Stimulated activated CD8-positive, alpha-beta memory T cell treated with anti-CD3 and anti-CD28 coated beads, Interleukin-2, amount 100 ng/mL, for 1 hour (primary cell): ENCODE measurements at regions not wholly inside any gene's neighbourhood (a gene's known extent, or its start where the extent isn't known, plus 50 kb on each side); places are given as distances from the start of the nearest gene placed in this dataset.

ENCODE experiments used
- DNase-seq, 2 donors: peaks; one replicate each; pipeline ENCODE4 v3.0.0-alpha.2; 2020; ENCODE audit warnings: low read depth in 2 of 2

DNA sequence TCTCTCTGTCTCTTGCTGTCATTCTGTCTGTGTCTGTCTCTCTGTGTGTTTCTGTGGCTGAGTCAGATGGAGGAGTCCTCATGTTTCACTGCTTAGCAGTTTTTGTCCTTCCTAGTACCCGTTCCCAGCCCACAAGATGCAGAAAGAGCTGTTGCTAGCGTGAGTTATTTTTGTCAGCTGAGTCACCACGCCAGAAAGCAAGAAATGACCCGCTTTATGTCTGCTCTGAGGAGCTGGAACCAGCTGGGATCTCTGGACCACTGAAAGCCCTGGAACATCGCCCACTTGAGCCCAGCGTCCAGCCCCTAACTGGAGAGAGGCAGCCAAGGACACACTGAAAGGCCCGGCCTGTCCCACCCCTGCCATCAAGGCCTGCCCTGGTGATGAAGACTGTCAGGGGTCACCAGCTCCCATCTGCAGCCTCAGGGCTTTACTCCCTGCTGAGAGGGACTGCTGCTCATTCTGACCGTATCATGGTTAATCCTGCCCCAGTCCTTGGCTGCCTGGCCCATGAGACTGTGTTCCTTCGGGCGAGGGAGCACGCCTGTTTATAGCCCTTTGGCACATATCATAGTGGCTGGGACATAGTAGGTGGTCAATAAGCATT lies 101.7 kb upstream of the TPM1 start:
- no peak for DNase-seq

DNA sequence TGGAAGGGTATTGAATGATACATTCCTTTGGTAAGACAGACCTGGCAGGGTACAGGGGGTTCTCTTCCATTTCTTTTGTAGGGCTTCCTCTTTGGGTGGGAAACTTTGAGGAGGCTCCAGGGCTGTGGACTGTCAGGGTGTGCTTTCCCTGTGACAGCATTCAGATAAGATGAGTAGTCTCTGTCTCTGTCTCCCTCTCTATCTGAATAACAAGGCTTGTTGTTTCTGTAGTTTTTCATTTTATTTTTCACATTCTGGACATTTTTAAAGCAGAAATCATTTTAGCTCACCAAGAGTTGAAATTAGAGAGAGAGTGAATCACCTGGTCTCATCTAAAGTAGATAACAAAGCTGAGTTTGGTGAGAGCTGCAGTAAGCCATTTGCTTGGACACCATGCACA lies 100.8 kb upstream of the TPM1 start:
- DNase-seq = no peak

DNA sequence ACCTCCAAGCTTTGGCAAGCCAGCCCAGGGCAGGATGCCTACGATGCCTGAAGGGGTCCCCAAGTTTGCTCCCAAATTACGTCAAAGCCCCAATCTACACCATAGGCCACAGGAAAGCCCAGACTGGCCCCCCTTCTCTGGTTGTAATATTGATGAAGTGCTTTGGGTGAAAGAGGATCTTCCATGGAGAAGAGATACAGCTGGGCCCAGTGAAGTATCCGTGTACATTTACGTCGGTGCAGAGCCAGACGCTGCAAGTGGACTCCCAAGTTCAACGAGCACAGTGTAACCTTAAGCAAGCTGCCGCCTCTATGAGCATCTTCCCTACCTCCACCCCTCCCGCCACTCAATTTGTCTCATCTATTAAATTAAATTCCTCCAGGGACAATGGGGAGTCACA lies 100.1 kb upstream of the TPM1 start:
- DNase-seq = no peak

GRCh38 chr15:62945063-62945462 lies 97.5 kb upstream of the TPM1 start:
- DNase-seq = no peak

DNA sequence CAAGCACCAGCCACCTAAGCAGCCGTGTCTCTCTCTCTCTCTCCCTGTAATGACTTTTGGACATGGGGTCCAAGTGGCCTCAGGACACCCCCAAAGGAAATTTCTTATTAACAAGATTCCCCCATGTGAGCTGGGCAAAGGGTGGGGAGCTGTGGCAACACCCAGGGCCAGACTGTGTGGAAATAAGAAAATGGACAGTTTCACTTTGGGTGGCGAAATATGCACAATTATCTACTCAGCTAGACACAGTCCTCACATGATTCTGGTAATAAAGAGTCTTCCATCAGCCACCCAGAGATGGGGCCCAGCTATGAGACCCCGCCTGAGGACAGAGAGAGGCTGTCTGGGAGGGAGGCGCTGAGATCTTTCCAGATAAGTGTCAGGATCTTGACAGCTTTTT lies 96.8 kb upstream of the TPM1 start:
- no peak for DNase-seq

GRCh38 chr15:62946940-62947339 lies 95.6 kb upstream of the TPM1 start:
- DNase-seq = no peak

- no peak for DNase-seq
These were observed 92.0 kb upstream of the TPM1 start for GRCh38 chr15:62950462-62950931.

- DNase-seq = no peak
These were observed 91.1 kb upstream of the TPM1 start for GRCh38 chr15:62951481-62951880.

DNA sequence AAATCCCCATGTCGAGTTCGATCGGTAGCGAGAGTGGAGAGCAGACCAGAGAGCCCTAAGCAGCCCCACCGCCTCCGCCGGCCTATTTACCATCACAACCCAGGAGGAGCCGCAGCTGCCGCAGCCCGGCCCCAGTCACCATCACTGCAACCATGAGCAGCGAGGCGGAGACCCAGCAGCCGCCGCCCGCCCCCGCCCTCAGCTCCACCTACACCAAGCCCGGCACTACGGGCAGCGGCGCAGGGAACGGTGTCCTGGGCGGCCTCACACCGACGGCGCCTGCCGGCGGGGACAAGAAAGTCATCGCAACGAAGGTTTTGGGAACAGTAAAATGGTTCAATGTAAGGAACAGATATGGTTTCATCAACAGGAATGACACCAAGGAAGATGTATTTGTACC lies 89.5 kb upstream of the TPM1 start:
- DNase-seq = no peak

DNA sequence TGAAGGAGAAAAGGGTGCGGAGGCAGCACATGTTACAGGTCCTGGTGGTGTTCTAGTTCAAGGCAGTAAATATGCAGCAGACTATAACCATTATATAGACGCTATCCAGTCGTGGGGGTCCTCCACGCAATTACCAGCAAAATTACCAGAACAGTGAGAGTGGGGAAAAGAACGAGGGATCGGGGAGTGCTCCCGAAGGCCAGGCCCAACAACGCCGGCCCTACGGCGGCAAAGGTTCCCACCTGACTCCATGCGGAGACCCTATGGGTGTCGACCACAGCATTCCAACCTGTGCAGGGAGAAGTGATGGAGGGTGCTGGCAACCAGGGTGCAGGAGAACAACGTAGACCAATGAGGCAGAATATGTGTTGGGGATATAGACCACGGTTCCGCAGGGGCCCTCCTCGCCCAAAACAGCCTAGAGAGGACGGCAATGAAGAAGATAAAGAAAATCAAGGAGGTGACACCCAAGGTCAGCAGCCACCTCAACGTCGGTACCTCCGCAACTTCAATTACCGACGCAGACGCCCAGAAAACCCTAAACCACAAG lies 89.0 kb upstream of the TPM1 start:
- DNase-seq = no peak

GRCh38 chr15:62957130-62957529 lies 85.4 kb upstream of the TPM1 start:
- DNase-seq = no peak

DNA sequence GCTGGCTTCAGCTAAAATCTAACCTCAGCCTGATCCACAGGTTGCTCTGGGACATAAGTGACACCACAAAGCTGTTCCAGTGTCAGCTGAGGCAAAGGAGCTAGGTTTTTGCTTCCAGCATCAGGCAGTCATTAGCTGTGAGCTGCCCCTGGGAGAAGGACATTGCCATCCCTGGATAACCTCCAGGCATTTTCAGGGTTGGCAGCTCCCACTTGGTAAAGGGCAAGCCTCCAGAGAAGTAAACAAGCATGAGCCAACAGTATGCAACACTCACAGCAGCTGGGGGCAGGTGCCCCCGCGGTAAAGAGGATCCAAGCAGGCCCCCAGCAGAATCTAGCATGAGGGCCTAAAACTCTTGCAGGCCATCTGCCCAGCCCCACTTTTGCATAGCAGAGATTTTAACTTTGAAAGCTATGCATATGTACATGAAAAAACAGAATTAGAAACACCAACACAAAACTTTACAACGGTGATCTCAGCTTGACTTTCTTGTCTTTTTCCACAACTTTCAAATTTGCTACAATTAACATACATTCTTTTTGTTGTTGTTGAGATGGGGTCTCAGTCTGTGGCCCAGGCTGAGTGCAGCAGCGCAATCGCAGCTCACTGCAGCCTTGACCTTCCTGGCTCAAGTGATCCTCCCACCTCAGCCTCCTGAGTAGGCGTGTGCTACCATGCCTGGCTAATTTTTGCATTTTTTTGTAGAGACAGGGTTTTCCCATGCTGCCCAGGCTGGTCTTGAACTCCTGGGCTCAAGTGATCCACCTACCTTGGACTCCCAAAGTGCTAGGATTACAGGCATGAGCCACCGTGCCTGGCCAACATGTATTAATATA lies 83.8 kb upstream of the TPM1 start:
- no peak for DNase-seq

DNA sequence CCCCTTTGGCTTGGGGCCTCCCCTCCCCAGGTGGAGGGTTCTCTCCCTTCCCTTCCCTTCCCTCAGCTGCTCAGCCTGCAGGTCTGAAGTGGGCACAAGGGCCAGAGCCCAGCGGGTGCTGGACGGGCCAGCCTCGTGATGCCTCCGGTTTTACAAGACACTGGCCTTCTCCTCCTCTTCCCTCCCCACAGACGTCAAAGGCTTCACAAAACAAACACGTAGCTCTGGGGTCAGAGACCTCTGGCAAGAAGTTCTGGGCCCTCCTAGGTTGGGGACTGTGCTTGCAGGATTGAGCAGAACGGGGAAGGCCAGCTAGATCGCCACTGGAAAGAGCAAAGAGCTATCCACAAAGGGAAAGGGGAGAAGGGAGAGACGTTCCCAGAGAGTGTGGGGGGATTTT lies 81.4 kb upstream of the TPM1 start:
- no peak for DNase-seq

DNA sequence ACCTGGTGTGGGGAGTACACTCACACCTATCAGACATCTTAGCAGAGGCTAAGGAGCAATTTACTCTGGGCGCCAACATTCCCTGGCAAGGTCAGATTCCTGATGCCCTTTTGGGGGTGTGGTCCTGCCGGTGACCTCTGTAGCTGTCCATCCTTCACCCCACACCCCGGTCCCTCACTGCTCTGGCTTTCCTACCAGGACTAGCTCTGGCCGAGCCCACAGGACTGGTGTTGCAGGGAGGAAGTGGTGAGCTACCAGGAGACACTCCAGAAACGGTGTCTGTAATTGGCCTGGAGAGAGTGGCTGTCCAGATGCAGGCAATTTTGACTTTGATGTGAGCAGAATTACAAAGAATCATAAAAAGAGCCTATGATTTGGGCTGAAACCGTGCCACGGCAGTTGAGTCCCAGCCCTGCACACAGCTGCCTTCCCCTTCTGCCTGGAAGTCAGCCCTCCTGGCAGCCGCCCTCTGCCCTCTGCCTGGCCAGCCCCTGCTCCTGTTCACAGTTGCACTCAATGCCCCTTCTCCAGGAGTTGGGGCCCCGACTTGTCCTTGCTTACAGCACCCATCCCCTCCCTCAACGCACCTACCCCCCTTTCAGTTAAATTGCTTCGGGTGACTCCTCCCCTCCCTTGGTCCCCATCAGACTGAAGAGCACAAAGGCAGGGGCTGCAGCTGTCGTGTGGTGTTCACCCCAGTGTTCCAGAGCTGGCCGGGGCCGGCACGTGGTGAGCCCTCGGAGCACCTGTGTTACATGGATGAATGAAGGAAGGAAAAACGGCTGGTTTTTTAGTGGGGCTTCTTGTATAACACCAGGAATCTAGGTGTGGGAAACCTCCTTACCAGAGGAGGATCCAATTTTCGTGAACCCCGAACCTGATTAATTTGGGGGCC lies 80.2 kb upstream of the TPM1 start:
- DNase-seq = no peak

DNA sequence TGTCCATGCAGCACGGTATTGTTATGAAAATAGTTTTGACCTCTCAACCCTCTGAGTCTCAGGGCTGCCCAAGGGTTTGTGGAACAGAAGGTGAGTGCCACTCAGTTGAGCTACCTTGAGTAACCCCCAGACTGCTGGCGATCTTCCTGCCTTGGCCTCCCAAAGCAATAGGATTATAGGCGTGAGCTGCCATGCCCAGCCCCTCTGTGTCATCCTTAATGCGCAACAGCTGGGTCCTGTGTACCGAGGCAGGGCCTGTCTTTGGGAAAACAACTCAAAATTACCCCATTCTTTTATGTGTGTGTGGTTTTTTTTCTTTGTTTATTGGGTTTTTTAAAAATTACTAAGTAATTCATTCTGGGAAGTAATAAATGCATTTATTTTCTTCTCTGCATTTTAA lies 78.3 kb upstream of the TPM1 start:
- DNase-seq = no peak

- DNase-seq = no peak
These were observed 76.1 kb upstream of the TPM1 start for GRCh38 chr15:62966294-62967078.

DNA sequence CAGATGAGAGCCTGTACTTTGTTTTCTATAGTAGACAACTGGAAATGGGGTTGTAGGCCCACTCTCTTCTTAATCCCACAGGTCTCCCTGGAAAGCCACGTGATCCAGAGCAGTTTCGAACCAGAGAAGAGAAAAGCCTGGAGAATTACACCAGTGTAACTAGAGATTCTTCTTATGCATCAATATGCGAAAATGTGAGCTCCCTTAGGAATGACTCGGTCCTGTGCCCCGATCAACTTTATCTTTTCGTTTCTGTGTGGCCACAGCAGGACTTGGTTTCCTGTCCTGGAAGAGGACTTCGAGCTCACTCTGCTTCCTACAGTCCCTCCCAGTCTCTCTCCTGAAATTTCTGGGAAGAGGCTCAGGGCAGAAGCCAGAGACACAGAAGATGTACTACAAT lies 73.8 kb upstream of the TPM1 start:
- DNase-seq = no peak

- DNase-seq = no peak
These were observed 73.0 kb upstream of the TPM1 start for GRCh38 chr15:62969442-62970089.

DNA sequence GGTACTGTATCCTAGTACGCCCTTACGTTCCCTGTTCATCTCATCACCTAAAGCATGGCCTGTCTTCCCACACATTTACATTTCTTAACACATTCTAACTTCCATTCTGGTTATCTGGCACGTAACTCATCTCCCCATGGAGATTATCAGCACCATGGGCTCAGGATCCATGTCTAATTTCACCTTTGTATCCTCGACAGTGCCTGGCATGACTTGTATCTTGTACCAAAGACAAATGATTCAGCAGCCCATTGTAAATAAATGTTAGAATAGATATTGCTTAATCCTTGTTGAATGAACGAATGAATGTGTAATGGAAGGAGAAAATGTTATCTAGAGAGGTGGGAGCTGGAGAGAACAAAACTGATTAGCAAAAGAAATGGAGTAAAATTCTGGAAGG lies 69.7 kb upstream of the TPM1 start:
- no peak for DNase-seq

DNA sequence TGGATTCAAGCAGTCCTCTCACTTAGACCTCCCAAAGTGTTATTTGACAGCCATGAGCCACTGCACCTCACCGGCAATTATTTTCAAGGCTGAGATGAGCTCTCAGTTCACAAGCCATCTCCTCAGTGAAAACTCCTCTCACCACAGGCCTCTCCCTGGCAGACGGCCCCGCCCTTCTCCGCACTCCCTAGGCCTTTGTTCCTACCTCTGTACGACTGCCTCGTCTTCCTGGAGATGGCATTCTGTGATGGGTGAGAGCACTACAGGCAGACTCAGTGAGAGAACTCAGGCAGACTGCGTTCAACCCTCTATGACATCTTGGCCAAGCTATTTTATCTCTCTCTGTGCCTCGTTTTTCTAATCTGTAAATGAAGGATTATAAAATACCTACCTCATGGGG lies 67.0 kb upstream of the TPM1 start:
- DNase-seq = no peak

DNA sequence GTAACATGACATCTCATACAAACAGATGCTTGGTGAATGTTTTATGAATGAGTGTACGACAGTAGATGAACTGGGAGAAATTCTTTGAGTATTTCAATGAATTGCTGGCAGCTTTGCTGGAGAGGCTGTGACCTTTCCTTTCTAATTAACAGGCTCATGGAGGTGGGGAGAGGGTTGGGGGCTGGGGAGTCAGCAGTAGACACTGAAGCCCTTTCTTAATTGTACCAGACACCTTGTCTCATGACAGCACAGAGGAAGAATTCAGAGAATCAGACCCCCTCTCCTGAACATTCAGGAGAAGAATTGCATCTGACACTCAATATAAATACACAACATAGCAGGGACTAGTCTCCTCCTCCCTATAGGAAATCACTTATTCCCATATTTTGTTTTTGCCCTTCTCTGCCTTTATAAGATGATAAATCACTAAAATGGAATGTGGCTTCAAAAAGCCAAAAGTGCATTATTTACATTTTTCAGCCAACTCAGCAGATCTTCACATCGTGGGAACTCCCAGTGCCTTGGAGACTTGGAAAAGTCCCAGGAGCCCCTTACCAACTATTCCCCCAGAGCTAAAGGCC lies 66.2 kb upstream of the TPM1 start:
- DNase-seq = no peak
